ENCODE measurements at regions not wholly inside any gene's neighbourhood (a gene's known extent, or its start where the extent isn't known, plus 50 kb on each side); places are given as distances from the start of the nearest gene placed in this dataset.

- no peak for DNase-seq
- H3K27me3 ChIP-seq, result no peaks in the 10 kb centered on the region
- TF ChIP-seq POLR2A (IDR thresholded peaks at IDR 0.05) (no peak), CTCF (IDR thresholded peaks at IDR 0.05) (no peak)
- no peak overlapping the region for H3K27ac ChIP-seq
- no peaks in the 10 kb centered on the region for H3K9me3 ChIP-seq
- no peaks in the 10 kb centered on the region for H3K4me1 ChIP-seq
- H3K36me3 ChIP-seq, result no peaks in the 10 kb centered on the region
- no peak overlapping the region for H3K4me3 ChIP-seq
These were observed 139.7 kb downstream of the TUSC7 start for GRCh38 chr3:116849261-116849688.

GRCh38 chr3:116852803-116853202 lies 143.2 kb downstream of the TUSC7 start:
- no peak for DNase-seq
- H3K27me3 ChIP-seq, result no peaks in the 10 kb centered on the region
- TF ChIP-seq POLR2A (IDR thresholded peaks at IDR 0.05), result no peak
- TF ChIP-seq CTCF (IDR thresholded peaks at IDR 0.05), result no peak
- H3K36me3 ChIP-seq, result no peaks in the 10 kb centered on the region
- H3K27ac ChIP-seq, result no peak overlapping the region
- no peaks in the 10 kb centered on the region for H3K4me1 ChIP-seq
- no peaks in the 10 kb centered on the region for H3K9me3 ChIP-seq
- H3K4me3 ChIP-seq, result no peak overlapping the region

GRCh38 chr3:116863270-116863770 lies 153.7 kb downstream of the TUSC7 start:
- Histone ChIP-seq H3K9me3 (no peaks in the 10 kb centered on the region), H3K27ac (no peak overlapping the region), H3K27me3 (no peaks in the 10 kb centered on the region), H3K36me3 (no peaks in the 10 kb centered on the region), H3K4me1 (no peaks in the 10 kb centered on the region), H3K4me3 (no peak overlapping the region)
- DNase-seq, result no peak
- TF ChIP-seq POLR2A (IDR thresholded peaks at IDR 0.05) (no peak), CTCF (IDR thresholded peaks at IDR 0.05) (no peak)

GRCh38 chr3:116863822-116864589 lies 154.4 kb downstream of the TUSC7 start:
- Histone ChIP-seq H3K4me3 (no peak overlapping the region), H3K27me3 (no peaks in the 10 kb centered on the region), H3K4me1 (no peaks in the 10 kb centered on the region), H3K27ac (no peak overlapping the region), H3K36me3 (no peaks in the 10 kb centered on the region), H3K9me3 (no peaks in the 10 kb centered on the region)
- no peak for DNase-seq
- no peak for TF ChIP-seq POLR2A (IDR thresholded peaks at IDR 0.05)
- peak in 3 of 6 experiments; percentile 26 to 31 (median 31) for TF ChIP-seq CTCF (IDR thresholded peaks at IDR 0.05)

GRCh38 chr3:116864590-116864927 lies 155.0 kb downstream of the TUSC7 start:
- TF ChIP-seq POLR2A (IDR thresholded peaks at IDR 0.05) (no peak), CTCF (IDR thresholded peaks at IDR 0.05) (no peak)
- no peak overlapping the region for H3K27ac ChIP-seq
- H3K36me3 ChIP-seq, result no peaks in the 10 kb centered on the region
- H3K27me3 ChIP-seq, result no peaks in the 10 kb centered on the region
- no peak overlapping the region for H3K4me3 ChIP-seq
- DNase-seq, result no peak
- no peaks in the 10 kb centered on the region for H3K4me1 ChIP-seq
- no peaks in the 10 kb centered on the region for H3K9me3 ChIP-seq

Measured in Peyer's patch (tissue), 4 donors.